ENCODE measurements at regions not wholly inside any gene's neighbourhood (a gene's known extent, or its start where the extent isn't known, plus 50 kb on each side); places are given as distances from the start of the nearest gene placed in this dataset.

DNA sequence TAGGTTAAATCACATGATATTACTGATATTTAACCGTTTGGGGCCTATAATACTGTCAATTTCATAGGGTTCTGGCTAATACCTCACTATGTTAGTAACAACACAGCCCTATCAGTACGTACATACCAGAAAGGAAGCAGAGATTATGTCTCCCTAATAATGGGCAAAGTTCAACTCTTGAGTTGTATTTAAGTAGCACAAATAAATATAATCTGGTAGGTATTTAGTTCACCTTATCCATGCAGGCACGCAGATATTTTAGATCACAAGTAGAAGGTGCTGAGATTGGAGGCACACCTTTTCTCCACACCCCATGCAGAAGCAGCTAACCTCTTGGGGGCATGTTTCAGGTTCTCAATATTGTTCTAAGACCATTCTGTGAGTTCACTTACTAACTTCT, 118.9 kb downstream of the IRS1 start:
- H3K4me3 ChIP-seq (ENCODE audit: low read depth, low read length) = no peak overlapping the region
- DNase-seq (ENCODE audit: low read depth) = no peak

DNA sequence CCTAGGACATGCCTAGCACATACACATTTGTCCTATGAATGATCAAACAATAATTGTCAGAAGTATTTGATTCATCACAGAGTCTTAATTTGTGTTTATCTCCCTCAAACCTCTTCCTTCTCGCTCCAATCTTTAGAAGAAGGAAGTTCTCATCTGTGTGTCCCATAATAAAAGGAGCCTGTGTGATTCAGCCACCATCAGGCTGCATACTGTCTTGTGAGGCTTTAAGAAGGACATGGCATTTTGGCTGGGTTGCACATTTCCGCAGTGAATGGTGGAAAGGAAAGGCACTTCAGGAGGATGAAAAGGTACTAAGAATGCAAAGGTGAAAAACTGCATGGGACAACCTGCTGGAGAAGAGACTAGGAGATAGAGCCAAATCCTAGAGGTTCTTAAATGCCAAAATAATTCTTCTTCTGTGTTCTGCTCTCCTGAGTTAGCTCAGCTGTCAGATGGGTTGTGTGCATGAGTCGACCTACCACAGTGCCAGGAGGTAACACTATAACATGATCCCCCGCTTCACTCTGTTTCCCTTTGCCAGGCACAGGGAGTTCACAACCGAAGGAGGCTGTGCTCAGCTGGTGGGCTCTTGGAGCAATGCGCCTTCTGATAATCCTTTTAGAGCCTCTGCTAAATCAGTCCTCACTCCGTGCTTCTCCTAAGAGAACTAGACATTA, 120.1 kb downstream of the IRS1 start:
- H3K4me3 ChIP-seq (ENCODE audit: low read depth, low read length) = no peak overlapping the region
- DNase-seq (ENCODE audit: low read depth) = no peak

DNA sequence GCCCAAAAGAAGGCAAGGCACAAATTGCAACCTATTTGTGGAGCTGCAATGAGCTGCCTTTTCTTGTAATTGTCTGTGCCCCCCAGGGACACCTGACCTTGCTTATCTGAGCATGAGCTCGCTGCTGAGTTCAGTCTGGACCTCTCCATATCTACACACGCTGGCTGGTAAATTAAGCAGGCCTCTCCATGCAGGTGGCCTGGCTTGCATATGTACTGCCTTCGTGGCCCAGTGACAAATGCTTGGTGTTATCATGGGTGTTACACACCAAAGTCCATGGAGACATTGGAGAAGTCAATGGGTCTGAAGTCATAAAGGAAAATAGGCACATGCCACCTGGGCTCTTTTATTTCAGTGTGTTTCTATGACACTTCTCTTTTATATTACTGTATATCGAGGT, 121.2 kb downstream of the IRS1 start:
- DNase-seq (ENCODE audit: low read depth) = no peak

DNA sequence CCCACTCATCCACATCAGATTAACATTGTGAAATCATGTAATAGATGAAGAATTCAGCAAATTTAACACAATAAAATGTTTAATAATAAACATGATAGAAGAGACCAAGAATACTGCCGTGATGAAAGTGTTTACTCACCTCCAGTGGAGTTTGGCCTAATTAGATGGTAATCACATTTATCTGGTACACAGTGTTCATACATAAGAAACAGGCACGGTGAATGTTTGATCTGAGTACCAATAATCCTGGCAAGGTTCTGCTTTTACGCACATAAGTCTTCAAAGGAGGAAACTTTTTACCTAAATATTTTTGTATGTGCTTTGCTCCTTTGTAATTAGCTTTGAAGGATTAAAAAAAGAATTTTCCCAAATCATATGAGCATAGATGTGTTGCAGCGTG, 122.5 kb downstream of the IRS1 start:
- no peak overlapping the region for H3K4me3 ChIP-seq (ENCODE audit: low read depth, low read length)
- no peak for DNase-seq (ENCODE audit: low read depth)

More for the DNA sequence above, 121.2 kb downstream of the IRS1 start:
- H3K4me3 ChIP-seq (ENCODE audit: low read depth, low read length) = no peak overlapping the region

DNA sequence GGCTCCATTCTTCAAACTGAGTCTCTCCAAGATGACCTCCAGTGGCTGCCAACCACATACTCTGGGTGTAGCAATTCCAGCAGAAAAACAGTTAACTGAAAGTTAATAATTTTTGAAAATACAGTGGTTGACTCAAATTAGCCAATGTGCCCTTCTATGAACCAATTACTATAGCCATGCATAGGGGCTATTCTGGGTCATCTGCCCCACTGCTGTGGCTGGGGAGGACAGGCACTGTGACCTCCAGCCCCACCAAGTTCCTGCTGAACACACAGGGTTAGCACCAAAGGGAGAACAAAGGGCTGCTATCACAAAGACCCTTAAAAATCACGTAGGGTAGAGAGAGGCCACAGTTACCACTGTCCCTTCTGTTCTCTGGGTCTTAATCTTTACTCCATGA, 123.0 kb downstream of the IRS1 start:
- DNase-seq (ENCODE audit: low read depth) = no peak
- H3K4me3 ChIP-seq (ENCODE audit: low read depth, low read length) = no peak overlapping the region

DNA sequence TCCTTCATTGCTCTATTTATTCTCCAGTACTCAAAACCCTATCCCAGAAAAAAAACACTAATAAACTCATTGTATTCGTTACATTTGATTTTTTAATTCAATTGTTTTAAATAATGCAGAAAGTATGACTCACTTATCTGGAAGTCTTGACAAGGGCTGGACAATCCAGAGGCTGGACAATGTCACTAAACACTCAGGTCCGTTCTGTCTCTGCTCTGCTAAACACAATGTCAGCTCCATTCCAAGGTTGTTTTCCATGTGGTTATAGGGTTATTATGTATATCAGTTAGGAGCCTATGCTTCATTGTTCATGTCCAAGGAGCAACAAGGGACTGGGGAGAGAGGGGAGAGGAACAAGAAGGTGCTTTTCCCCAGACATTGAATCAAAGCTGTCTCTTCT, 125.5 kb downstream of the IRS1 start:
- H3K4me3 ChIP-seq (ENCODE audit: low read depth, low read length) = no peak overlapping the region
- DNase-seq (ENCODE audit: low read depth) = no peak

DNA sequence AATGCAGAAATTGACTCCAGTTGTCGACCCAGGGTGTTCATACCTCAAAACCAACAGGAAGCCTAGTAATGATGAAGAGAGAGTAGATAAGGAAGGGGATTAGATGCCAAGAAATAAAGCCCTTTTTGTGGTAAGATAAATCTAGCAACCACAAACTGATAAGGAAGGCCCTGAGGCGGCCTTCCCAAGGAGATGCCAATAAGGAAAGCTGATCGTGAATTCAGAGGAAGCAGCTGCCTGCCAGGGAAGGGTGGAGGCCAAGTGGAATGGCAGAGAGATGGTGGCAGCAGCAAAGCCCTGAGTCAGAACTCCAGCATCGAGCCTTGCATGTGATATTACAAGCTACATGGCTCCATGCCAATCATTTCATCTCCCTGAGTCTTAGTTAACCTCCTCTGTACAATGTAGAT, 126.3 kb downstream of the IRS1 start:
- no peak overlapping the region for H3K4me3 ChIP-seq (ENCODE audit: low read depth, low read length)
- DNase-seq (ENCODE audit: low read depth) = no peak

DNA sequence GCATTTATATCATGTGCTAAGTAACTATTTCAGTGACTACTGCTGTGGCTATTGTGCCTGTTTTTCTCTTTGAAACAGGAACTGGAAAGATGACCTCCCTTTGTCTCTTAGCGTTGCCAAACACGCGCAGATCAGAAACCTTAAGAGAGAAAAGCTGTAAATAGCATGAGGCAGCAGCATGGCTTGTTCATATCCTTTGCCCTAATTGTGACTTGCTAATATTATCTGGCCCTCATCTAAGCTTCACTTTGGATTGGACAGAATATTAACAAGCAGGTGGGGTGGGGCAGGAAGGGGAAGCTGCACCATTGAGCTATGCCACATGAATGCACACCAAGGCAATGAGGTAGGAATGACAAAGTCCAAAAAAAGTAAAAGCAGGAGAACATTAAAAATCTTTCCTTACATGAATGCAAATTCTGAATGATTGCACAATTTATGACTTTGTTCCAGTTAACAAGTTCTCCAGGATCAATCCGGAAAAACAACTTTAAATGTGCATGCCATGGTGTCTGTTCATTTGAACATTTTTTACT, 128.4 kb downstream of the IRS1 start:
- DNase-seq (ENCODE audit: low read depth) = no peak
- H3K4me3 ChIP-seq (ENCODE audit: low read depth, low read length) = no peak overlapping the region

DNA sequence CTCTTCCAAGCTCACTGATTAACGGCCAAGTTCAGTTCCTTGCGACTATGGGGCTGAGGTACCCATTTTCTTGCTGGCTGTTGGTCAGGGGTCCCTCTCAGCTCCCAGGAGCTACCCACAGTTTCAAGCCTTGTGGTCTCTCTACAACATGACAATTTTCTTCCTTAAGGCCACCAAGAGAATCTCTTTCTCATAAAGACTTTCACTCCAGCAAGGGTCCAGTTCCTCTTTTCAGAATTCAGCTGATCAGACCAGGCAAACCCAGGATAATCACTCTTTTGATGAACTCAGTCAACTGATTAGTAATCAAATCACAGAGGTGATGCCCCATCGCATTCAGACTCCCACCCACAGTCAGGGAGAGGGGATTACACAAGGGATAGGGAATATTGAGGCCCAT, 129.7 kb downstream of the IRS1 start:
- H3K4me3 ChIP-seq (ENCODE audit: low read depth, low read length) = no peak overlapping the region
- DNase-seq (ENCODE audit: low read depth) = no peak

DNA sequence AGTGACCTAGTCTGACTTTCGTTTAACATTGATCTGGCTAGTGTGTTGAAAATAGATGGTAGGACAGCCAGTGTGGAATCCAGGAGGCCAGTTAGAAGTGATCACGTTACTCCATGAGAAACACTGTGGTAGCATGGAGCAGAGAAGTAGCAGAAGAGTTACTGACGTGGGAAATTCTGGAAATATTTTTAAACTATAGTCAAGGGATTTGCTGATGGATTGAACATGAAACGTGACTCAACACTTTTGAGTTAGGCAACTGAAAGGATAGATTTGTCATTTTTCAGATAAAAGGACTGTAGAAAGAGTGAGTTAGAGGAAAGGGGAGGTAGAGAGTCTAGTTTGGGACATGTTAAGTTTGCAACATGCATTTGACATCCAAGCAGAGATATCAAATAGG, 130.4 kb downstream of the IRS1 start:
- H3K4me3 ChIP-seq (ENCODE audit: low read depth, low read length) = no peak overlapping the region
- DNase-seq (ENCODE audit: low read depth) = no peak

DNA sequence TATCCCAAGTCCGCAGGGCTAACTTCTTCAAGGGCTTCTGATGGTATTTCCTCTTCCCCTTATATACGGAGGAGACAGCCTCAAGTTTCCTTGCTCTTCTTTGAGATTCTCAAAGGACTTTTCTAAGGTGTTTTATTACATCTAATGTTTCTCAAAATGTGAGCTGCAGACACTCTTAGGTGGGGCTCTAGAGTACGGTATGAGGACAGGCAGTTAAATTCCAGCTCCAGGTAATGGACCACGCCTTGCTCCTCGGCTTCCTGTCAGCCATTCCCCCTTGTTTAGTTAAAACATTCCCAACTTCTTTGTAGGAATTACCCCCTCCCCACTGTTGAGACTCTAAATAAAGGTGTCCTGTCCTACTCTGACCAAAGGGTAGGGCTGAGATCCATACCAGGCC, 131.9 kb downstream of the IRS1 start:
- DNase-seq (ENCODE audit: low read depth) = no peak
- H3K4me3 ChIP-seq (ENCODE audit: low read depth, low read length) = no peak overlapping the region

DNA sequence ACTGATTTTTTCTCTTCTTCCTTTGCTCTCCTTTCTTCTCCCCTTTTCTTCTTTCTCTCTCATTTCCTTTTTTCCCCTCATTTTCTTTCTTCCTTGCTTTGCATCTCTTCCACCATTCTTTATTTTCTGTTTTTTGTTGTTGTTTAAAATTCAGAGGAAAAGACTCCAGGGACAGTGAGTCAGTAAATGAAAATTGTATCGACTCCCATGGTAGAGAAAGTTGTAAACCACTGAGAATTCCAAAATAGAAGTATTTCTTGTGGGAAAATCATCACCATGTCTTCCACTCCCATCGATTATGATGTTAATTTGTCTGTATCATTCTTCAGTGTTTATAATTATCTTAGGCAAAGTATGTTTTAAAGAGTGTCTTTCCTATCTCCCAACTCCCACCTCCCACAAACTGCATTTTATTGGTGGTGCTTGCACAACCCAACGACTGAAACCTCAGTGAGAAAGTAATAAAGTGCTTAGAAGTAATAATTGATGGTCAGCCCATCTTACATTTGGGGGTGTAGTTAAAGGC, 134.3 kb downstream of the IRS1 start:
- H3K4me3 ChIP-seq (ENCODE audit: low read depth, low read length) = no peak overlapping the region

DNA sequence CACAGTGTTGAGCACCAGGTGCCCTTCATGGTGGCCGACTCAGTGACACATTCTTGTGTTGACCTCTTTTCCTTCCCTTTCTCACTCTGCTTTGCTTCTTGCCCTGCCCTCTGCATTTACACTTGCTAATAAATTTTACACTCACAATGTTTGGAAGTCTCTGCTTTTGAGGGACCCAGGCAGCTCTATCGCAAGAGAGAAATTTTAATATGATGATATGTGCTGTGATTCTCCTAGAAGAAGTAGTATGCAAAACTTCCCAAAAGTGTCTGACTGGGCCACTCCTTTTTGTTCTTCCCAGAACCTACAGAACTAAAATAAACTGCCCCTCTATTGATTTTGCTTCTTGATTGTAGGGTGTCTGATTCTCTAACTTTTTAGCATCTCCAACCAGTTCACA, 135.0 kb downstream of the IRS1 start:
- no peak overlapping the region for H3K4me3 ChIP-seq (ENCODE audit: low read depth, low read length)
- no peak for DNase-seq (ENCODE audit: low read depth)

More for the DNA sequence above, 134.3 kb downstream of the IRS1 start:
- DNase-seq (ENCODE audit: low read depth) = no peak

DNA sequence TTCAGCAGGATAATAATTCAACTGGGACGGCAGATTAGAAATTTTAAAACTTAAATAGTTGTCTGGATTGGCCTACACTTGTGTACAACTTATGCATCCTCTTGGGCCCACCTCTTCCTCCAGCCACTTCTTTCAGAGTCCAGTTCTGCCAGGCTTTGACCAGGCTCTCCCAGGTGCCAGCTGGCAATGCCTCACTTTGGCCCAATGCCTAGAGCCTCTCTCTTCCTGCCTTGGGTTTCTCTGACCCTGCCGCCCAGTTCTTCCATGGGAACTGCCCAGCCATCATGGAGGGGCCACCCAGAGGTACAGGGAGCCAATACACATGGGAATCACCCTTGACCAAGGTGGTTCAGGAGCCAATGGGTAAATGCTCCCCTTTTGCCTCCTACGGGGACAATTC, 135.5 kb downstream of the IRS1 start:
- no peak overlapping the region for H3K4me3 ChIP-seq (ENCODE audit: low read depth, low read length)
- DNase-seq (ENCODE audit: low read depth) = no peak

DNA sequence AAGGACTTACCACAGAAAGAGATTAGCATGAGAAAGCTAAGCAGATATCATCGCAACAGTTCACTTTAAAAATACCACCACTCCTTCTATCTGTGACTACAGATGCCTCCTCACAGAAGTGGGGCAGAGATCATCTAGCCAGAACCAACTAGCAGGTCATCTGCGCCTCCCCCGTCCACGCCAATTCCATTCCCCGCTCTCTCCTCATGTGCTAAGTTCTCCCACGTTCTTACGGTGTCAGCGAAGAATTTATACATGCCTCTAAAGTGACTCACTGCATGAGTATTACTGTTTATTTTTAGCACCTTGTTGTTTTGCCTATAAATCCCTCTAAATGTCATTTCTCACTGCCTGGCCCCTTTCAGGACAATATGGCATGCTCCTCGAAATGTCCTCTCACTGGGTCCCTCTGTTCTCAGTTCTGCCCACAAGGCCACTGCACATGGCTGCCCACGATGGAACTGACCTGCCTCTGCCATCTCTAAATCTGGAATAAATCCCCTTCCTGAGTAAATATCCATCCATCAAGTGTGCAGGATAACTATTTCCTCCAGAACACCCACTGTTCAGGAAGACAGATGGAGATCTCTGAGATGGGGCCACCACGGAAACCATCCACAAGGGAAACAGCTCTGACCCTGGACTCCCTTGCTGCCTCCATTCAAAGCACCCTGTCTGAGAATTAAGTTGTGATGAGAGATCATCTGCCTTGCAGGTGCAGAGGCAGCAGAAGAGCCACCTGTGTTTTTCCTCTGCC, 137.7 kb downstream of the IRS1 start:
- DNase-seq (ENCODE audit: low read depth) = peak; percentile 88

DNA sequence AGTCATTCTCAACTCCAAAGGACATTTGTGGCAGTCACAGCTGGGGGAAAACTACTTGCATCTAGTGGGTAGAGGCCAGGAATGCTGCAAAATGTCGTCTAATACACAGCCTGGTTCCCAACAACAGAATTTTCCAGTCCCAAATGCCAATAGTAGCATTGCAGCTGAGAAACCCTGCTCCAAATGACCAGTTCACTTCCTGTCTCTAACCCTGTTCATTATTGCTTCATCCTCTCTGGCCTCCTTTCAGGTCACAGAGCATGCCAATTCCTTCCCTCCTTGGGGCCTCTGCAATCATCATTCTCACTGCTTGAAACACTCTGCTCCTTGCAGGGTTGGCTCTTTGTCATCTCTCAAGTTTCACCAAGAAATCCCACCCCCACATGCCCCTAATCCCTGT, 139.1 kb downstream of the IRS1 start:
- no peak overlapping the region for H3K4me3 ChIP-seq (ENCODE audit: low read depth, low read length)
- DNase-seq (ENCODE audit: low read depth) = peak; percentile 90

More for the DNA sequence above, 137.7 kb downstream of the IRS1 start:
- no peak overlapping the region for H3K4me3 ChIP-seq (ENCODE audit: low read depth, low read length)

DNA sequence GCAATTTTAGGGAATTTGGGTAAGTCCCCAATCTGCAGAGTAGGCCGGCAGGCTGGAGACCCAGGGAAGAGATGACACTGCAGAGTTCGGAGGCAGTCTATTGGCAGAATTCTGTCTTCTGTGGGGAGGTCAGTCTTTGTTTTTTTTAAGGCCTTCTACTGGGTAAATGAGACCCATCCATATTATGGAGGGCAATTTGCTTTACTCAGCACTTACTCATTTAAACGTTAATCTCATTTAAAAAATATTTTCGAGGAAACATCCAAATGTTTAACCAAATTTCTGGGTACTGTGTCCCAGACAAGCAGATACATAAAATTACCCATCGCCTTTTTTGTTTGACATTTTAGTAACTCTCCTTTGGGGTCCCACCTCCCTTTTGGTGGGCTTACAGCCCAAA, 139.5 kb downstream of the IRS1 start:
- H3K4me3 ChIP-seq (ENCODE audit: low read depth, low read length) = no peak overlapping the region
- DNase-seq (ENCODE audit: low read depth) = no peak

DNA sequence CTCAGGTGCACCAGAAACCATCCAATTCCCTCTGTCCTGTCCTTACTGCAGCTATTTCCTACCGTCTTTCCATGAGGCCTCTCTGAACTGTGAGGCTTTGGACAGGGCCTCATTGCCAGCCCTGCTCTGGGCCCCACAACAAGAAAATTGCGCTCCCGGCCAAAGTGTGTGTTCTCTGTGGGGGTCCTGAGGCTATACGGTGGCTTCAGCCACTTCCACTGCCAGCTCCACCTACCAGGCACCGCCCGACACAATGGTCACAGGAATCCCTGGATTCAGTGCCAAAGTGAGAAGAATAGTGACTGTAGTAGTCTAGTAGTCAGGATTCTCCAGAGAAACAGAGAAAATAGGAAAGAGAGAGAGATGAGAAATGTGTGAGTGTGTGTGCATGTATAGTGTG, 140.2 kb downstream of the IRS1 start:
- H3K4me3 ChIP-seq (ENCODE audit: low read depth, low read length) = no peak overlapping the region

DNA sequence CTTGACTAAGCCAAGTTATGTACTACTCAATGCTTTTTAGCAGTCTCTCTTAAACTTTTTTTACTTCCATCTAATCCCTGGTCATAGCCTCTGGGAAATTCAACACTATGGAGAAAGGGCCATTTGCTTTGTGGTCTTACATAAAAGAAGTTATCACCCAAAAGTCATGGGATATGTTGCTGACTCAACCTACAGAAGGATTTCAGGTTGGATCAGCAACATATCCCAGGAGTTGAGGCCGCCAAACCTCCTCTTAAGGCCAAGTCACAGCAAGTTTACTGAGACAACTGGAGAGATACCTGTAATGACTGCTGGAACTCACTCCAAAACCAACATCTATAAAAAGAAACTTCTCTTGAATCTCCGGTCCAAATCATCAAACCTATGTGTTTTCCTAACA, 141.1 kb downstream of the IRS1 start:
- no peak for DNase-seq (ENCODE audit: low read depth)
- H3K4me3 ChIP-seq (ENCODE audit: low read depth, low read length) = no peak overlapping the region

More for the DNA sequence above, 140.2 kb downstream of the IRS1 start:
- DNase-seq (ENCODE audit: low read depth) = no peak

DNA sequence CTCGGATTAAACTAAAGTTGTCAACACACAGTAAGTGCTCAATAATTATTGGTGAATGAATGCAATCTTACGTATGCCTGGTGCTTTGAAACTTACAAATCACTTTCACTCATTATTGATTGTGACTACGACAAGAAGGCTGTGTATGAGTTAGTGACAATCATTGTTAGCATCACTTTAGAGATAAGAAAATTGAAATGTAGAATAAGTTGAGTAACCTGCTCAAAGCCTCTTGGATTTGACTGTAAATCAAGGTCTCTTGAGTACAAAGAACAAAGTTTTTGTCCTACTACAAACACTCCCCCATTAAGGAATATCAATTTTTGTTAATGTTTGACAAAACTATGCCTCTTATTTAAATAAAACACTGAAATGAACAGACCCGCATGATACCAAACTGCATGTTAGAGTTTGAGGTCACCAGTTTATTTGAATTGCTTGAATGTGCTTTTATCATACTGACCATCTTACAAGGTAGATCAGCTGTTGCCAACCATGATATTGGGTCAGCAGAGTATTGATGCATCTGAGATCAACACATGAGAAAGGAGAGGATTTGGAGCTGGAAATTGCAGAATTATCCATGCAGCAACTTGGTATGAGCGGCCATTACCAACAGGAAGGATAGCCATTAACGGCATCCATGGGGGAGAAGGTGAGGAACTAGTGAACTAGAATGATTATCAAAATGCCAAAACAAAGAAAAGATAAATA, 142.1 kb downstream of the IRS1 start:
- DNase-seq (ENCODE audit: low read depth) = no peak
- H3K4me3 ChIP-seq (ENCODE audit: low read depth, low read length) = no peak overlapping the region
